GM19351 (cell line): ENCODE measurements at regions not wholly inside any gene's neighbourhood (a gene's known extent, or its start where the extent isn't known, plus 50 kb on each side); places are given as distances from the start of the nearest gene placed in this dataset.
"Not testable (repeated sequence)": the region's sequence is repeated elsewhere in the genome, so short reads cannot be mapped to it uniquely, and the experiment has no call there.

Experiments used
- ATAC-seq: cut with Tn5 transposase; IDR thresholded peaks from one replicate; pipeline ENCODE4 v1.9.1; 2021; ENCODE audit warnings: mild to moderate bottlenecking, moderate library complexity; ENCODE audit not compliant: unreplicated experiment

DNA sequence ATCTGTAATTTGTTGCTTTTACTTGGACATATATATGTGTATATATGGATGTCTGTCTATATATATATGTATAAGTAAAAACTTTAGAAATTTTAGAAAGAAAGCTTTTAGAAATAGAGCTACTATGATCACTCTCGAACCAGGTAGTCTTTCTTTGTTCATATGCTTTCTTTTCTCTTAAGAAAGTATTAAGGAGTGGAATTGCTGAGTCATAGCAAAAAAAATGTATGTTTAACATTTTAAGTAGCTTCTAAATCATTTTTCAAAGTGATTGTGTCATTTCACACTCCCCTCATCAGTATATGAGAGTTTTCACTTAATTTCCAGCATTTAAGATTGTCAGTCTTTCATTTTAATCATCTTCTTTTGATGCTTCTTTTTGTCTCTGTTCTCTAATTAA, 447.9 kb upstream of the TECRL start:
- ATAC-seq = no peak

DNA sequence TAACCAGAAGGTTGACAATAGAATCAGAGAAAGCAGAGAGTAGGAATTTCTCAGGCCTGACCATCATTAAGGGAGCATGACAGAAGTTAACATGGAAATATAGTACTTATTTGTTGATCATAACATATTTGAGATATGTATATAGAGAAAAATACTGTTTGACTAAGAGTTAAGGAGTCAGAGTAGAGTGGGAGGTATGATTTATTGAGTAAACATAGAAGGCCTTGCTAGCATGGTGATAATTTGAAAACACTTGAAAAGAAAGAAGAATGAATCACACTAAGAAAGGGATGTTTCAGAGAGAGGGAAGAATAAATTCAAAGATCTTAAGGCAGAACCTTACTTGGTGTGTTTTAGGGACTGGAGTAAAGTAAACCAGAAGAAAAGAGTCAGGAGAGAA, 437.2 kb upstream of the TECRL start:
- no peak for ATAC-seq

DNA sequence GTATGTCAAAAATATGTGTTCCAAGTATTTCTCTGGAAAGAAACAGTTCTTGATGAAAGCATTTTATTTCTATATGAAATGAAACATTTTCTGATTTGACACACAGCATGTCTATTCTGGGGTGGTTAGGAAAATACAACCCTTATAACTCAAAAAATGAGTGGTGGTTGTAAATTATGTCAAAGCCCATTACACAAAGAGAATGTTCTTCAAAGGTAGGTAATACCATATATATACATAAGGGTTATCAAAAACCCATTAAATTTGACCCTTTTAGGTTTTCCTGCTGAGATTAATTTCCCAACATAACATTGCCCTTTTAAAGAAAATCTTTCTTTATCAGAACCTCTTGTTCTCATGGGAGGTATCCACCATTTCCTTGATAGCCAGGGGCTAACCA, 420.5 kb upstream of the TECRL start:
- ATAC-seq = no peak

DNA sequence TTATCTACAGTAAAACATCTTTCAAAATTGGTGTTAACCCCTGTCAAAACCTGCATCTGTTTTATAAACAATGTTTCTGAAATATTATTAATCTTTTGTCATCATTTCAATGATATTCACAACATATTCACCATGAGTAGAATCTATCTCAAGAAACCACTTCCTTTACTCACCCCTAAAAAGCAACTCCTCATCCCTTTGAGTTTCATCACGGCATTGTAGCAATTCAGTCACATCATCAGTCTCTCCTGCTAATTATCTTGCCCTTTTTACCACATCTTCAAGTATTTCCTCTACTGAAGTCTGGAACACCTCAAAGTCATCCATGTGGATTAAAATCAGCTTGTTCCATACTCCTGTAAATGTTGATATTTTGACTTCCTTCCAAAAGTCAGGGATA, 415.3 kb upstream of the TECRL start:
- ATAC-seq = no peak

DNA sequence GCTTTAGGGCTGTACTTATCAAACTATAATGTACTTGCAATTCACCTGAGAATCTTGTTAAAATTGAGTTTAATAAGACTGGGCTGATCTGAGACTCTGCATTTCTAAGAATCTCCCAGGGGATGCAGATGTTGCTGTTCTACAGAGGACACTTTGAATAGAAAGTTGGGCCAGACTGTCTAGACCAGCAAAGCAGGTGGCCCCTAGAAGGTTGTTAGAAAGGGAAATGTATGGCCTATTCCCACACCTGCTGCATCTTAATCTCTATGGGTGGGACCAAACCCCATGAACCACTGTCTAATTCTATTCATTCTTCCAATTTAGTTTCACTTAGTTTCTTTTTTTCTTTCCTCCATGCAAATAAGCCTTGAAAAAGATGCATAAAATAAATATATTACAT, 413.2 kb upstream of the TECRL start:
- no peak for ATAC-seq

DNA sequence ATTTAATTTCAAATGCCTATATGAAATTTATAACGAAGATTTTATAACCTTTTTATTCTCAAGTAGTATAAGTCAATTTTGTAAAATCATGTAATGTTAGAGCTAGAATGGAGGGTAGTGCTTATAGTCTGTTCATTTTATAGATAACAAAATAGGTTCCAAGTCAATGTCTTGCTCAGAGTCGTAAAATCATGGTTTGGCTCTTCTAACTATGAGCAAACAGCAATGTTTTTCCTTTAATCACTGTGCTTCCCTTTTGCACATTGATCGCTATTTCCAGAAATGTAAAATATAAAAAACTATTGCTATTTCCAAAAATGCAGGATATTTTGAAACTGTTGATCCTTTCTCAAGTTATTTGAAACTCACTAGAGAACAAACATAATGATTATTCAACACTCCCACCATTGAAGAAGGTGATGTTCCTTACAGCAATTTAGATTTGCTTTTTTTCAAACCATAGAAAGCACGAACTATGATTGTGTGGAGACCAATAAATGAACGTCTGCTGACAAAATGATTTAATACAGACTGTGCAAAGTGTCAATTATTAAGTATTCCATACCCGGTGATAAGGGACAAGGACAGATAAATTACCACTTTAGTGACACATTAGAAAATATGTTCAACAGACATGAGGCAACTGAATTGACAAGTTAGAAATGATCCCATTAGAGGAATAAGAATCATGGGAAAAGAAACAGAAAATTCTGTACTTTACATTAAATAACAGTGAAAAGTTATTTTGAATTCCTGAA, 412.1 kb upstream of the TECRL start:
- no peak for ATAC-seq

DNA sequence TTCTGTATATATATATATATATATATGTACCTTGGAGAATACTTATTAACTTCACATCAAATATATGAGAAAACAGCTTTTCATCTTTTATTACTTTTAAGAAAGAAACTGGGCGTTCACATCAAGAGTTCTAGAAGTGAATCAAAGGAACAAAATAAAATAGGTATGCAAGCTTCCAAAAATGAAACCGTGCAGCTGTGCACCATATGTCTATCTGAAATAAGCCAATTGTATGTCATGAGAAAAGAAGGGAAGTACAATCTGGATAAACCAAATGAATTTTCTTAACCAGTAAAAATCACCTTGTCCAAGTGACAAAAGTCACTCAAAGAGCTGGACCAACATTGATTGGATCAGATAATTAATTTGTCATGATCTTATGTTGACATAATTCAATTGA, 405.4 kb upstream of the TECRL start:
- ATAC-seq = no peak

DNA sequence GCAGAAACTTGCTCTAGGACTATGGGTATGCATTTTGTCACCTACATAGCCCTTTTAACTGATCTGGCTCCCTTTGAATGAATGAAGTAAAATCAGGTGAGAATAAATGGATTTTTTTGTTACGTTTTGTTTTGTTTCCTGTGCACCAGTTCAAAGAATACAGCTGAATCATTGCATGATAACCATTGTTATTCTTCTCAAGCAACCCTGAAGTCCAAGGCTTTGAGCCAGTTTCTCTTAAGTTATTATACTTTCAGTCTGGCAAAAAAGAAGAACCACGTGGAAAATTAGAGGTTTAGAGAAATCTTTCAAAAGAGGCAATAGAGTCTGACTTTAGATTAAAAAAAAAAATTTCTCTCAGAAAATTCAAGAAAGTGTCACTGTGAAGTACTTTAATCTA, 398.6 kb upstream of the TECRL start:
- no peak for ATAC-seq

DNA sequence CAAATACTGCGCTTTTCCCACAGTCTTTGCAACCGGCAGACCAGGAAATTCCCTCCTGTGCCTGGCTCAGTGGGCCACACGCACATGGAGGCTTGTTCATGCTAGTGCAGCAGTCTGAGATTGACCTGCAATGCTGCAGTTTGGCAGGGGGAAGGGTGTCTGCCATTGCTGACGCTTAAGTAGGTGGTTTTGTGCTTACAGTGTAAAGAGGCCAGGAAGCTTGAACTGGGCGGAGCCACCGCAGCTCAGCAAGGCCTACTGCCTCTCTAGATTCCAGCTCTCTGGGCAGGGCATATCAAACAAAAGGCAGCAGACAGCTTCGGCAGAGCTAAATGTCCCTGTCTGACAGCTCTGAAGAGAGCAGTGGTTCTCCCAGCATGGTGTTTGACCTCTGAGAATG, 390.5 kb upstream of the TECRL start:
- ATAC-seq = no peak

DNA sequence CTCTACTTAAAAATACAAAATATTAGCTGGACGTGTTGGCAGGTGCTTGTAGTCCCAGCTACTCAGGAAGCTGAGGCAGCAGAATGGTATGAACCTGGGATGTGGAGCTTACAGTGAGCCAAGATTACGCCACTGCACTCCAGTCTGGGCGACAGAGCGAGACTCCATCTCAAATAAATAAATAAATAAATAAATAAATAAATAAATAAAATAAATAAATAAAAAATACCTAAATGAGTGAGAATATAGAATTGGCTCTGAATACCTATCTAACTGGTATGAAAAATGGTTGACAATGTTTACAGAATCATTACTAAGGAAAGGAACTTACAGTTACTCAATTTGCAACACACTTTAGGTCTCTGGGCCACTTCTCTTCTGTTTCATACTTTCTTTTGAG, 389.6 kb upstream of the TECRL start:
- ATAC-seq = not testable (repeated sequence)

DNA sequence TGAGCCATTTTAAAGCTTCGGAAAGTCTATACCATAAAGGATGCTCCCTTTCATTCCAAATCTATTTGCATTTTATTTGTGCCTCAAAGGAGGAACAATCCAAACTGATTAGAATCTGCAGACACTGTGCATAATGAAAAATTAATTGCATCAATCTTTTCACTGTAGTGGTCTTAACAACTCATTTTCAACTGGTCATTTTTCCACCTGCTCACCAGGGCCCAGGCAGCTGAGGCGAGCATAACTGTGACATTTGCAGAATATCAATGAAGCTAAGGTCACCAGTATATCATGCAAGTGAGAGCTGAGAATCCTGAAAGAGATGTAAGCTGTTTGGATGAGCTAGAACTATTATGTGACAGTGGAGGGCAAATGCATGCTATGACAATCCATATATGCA, 387.3 kb upstream of the TECRL start:
- ATAC-seq = no peak

DNA sequence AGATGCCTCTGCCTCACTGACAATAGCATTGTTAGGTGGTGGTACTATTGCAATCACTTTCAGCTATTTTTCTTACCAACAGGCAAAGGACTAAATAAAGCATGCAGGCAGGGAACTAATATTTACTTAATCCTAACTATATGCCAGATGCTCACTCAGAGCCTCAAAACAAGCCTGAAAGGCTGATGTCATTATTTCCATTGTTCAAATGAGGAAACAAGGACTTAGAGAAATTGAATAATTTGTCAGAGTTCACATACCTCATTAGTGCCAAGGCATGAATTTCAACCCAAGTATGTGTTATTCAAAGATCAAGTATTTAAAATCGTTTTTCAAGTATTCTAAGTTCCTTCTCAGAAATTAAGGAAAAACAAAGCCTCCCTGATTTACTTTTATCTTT, 374.9 kb upstream of the TECRL start:
- no peak for ATAC-seq

DNA sequence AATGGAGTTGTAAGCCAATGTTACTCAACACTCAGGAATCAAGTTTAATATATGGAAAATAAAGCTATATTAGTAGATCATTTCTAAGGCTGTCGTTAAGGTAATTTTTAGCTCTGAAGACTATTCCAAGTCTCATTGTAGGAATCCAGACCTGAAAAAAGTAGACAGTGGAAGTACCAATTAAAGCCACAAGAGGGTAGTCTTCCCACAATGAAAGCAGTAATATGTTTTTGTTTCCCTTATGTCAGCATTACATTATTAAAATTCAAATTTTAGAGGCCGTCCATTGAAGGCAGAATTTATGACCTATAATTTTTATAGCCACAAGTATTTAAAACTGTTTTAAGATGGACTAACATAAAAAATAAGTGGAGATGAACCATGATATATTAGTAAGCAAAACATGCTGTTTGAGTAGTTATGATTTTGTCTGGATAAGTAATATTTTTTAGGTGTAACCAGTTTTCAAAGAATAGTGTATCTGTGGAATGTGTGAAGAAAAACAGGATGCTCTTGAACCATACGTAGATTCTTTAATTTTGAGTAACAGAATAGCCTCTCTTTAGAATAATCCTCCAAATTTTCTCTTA, 372.6 kb upstream of the TECRL start:
- ATAC-seq = peak; percentile 74

DNA sequence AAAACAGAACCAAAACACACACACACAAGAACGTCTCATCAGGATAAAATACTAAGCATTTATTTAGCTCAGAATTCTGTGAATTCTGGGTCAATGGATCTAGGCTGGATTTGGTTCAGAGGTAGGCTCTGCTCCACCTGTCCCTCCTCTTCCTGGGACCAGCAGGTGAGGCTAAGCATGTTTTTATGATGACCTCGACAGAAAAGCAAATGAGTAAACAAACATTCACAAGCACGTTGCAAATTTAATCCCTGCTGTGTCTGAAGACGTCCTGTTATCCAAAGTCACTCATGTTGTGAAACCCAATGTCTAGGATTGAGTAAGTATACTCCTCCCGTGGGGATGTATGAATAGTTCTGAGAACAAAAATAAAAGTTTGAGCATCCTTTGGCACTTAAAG, 371.4 kb upstream of the TECRL start:
- no peak for ATAC-seq

DNA sequence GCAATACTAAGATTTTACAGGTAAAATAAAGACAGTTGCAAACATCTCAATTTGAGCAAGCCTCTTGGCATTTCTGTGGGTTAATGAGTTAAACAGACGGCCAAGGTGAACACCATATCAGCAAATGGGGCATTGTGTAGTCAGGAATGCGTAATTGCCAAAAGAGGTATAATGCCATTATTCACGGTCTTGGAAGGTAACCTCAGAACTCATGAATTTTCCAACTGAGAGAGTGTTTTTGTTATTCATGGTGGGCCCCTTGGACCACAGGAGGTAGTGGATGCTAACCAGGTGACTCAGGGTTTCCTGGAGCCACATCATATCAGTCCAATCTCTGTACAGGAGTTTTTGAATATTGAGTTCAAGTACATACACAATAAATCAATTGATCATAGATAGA, 368.0 kb upstream of the TECRL start:
- no peak for ATAC-seq

DNA sequence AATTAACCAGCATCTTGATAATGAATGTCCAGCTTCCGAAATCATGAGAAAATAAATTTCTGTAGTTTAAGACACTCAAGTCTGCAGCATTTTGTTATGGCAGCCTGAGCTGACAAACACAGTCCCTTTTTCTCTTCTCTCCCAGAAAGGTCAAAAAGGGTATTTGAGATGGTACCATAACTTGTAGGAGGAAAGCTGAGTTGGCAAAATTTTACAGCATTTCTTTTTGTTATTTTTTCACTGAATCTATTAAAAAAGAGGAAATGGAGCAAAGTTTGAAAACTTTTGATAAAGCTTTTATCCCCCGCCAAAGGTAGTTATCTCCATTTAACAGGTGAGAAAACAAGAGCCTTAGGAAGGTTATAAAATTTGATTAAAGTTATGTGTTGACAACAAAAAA, 367.6 kb upstream of the TECRL start:
- no peak for ATAC-seq

DNA sequence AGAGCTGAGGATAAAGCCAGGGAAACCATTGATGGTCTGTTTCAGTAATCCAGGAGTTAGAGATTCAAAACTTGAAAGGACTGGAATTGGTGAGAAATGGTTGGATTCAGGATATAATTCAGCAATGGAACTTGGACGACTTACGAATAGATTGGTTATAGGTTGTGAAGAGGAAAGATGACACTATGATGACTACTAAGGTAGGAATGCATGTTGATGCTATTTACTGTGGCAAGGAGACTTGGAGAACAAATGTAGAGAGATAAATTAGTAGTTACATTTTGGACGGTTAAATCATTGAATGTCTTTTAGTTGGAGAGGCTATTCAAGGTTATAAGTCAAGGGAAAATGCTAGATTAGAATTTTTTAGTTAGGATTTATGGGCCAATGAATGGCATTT, 365.4 kb upstream of the TECRL start:
- ATAC-seq = no peak

DNA sequence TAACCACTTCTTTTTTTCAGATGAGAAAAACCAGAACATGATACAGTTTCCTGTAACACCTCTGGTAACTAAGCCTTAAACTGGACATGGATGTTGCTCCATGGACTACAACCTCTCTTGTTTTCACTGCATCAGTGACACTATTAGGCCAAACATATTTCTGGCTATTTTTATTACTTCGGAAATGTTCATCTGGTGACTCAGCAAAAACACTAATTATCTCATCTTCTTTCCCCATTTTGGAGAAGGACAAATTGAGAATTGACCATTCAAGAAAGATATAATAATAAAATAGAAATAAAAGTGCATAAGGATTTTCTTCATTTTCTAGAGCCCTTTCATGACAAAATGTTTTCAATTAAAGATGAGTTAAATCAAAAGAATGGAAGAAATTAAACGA, 361.9 kb upstream of the TECRL start:
- no peak for ATAC-seq

DNA sequence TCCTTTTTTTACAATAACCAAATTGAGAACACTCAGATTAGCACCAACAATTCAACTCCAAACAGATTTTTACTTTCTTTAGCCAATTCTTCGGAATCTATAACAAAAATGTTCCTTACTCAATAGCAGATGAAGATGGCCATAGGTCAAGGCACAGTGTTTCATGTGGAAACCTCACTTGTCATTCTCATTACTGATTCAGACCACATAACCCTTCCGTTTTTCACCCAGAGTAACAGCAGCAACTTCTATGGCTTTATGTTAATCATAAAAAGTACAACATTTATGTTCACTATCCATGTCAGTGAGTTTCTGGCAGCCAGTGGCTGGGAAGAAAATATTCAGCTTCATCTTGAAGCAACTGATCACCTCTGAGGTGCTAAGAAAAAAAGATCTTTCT, 358.3 kb upstream of the TECRL start:
- no peak for ATAC-seq

DNA sequence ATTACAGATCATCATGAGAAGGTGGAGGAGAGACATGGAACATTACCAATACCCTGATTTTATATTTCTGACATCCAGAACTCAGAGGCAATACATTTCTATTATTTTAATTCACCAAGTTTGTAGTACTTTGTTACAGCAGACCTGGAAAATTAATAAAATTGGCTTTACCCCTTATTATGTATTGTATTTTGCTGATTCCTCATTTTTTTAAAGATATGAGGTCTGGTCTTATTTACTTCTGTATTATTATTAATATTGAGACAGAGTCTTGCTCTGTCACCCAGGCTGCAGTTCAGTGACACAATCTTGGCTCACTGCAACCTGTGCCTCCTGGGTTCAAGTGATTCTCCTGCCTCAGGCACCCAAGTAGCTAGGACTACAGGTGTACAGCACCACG, 357.3 kb upstream of the TECRL start:
- ATAC-seq = no peak

DNA sequence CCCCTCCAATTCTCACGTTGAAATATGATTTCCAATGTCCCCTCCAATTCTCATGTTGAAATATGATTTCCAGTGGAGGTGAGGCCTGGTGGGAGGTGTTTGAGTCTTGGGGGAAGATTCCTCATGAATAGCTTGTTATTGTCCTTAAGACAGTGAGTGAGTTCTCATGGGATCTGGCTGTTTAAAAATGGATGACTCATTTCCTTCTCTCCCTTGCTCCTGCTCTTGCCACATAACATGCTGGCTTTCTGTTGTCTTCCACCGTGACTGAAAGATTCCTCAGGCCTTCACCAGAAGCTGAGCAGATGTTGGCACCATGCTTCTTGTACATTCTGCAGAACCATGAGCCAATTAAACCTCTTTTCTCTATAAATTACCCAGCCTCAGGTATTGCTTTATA, 346.8 kb upstream of the TECRL start:
- no peak for ATAC-seq

DNA sequence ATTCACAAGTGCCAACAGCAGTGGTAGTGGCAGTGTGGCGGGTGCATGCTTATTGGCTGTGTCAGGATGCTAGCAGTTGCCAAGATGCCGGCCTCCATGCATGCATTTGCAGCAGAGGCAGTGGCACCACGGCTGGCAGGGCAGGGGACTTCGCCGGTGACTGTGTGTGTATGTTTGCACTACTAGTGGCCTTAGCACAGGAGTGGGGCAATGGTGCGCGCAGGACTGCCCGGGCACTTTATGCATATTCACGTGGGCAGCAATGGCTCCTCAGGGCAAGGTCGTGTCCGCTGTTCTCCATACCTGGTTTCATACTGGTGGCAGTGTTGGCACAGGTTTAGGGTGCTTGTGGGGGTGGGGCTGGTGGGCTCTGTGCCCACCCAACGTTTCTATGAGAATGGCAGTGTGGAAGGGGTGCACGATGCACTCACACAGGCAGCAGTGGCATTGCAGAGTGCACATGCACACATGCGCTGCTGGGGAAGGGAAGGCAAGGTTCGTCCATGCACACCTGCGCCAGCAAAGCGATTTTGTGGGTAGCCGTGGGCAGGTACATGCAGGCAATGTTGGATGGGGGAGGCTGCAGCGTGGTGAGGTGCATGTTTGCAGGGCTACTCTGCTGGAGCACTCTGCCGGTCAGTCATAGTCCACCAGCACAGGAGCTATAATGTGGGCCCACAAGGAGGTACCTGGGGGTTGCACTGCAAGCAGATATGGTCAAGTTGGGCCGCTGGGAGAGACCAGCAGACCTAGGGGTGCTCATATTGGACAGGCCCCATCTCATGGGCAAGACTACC, 338.9 kb upstream of the TECRL start:
- ATAC-seq = no peak
